Karpas-422 (cell line): ENCODE measurements at regions not wholly inside any gene's neighbourhood (a gene's known extent, or its start where the extent isn't known, plus 50 kb on each side); places are given as distances from the start of the nearest gene placed in this dataset.

Experiments used
- DNase-seq: peaks from one replicate; pipeline ENCODE4 v3.0.0-alpha.2; 2015
- H2AFZ ChIP-seq: fragments of 200-600 bp; sonication (generic); 2 replicates; pipeline ENCODE4 v1.6.1; 2014; ENCODE audit warnings: antibody characterized with exemption, low read length, mixed read lengths
- H3K27ac ChIP-seq: fragments of 200-600 bp; sonication (generic); 2 replicates; pipeline ENCODE4 v1.5.1; 2014; ENCODE audit warnings: mild to moderate bottlenecking, low read length, moderate library complexity
- H3K27me3 ChIP-seq: fragments of 200-600 bp; sonication (generic); 2 replicates; pipeline ENCODE4 v1.6.1; 2014; ENCODE audit warnings: low read length, mixed read lengths
- H3K36me3 ChIP-seq: fragments of 200-600 bp; sonication (generic); 2 replicates; pipeline ENCODE4 v1.6.1; 2014; ENCODE audit warnings: low read length, mixed read lengths; ENCODE audit not compliant: insufficient read depth
- H3K4me1 ChIP-seq: fragments of 200-600 bp; sonication (generic); 2 replicates; pipeline ENCODE4 v1.6.1; 2014; ENCODE audit warnings: mild to moderate bottlenecking, low read length, mixed read lengths
- H3K4me2 ChIP-seq: fragments of 200-600 bp; sonication (generic); 2 replicates; pipeline ENCODE4 v1.6.1; 2014; ENCODE audit warnings: low read length, low read depth, mild to moderate bottlenecking; ENCODE audit not compliant: poor library complexity, severe bottlenecking
- H3K4me3 ChIP-seq: fragments of 200-600 bp; sonication (generic); 2 replicates; pipeline ENCODE4 v1.5.1; 2014; ENCODE audit warnings: mild to moderate bottlenecking, antibody characterized with exemption, low read length, mixed read lengths
- H3K79me2 ChIP-seq: fragments of 200-600 bp; sonication (generic); 2 replicates; pipeline ENCODE4 v1.6.1; 2014; ENCODE audit warnings: mild to moderate bottlenecking, low read length, mixed read lengths
- H3K9ac ChIP-seq: fragments of 200-600 bp; sonication (generic); 2 replicates; pipeline ENCODE4 v1.6.0; 2014; ENCODE audit warnings: low read length
- H3K9me2 ChIP-seq: fragments of 200-600 bp; sonication (generic), shearing (Covaris generic); replicated peaks from 2 replicates; pipeline ENCODE4 v1.6.0; 2014; ENCODE audit warnings: mild to moderate bottlenecking, low read length, moderate library complexity; ENCODE audit not compliant: insufficient read depth
- H3K9me3 ChIP-seq: fragments of 300-700, 200-600 bp; sonication (generic); 2 replicates; pipeline ENCODE4 v1.6.1; 2014; ENCODE audit warnings: low read length, mixed read lengths
- H4K20me1 ChIP-seq: fragments of 200-600 bp; sonication (generic); 2 replicates; pipeline ENCODE4 v1.6.1; 2014; ENCODE audit warnings: mild to moderate bottlenecking, antibody characterized with exemption, low read length, low read depth; ENCODE audit not compliant: insufficient read depth

DNA sequence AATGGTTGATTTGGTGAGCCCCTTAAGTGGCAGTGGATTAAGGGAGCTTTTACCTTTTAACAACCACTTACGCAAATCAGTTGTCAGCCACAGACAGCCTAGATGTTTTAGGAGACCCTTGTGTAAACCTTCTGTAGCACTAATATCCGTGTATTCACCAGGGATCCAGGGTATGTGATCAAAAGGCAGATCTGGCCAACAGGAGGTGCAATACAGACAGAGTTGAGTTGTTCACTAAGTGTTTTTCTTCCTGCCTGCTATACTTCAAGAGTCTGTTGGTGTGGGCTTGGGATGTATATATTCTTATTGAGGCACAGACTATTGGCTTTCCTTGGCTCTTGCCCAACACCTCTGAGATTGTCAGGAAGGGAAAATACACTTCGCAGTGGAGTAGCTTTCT lies 175.1 kb downstream of the FAT3 start:
- Histone ChIP-seq H3K9ac (no peak overlapping the region), H3K27me3 (no peaks in the 10 kb centered on the region; the same call in 1 of the 2 replicates), H3K4me1 (no peaks in the 10 kb centered on the region), H3K9me2 (peaks cover 4% of the 10 kb centered on the region; the same call in 1 of the 2 replicates), H3K9me3 (no peaks in the 10 kb centered on the region), H4K20me1 (no peaks in the 10 kb centered on the region), H3K36me3 (no peaks in the 10 kb centered on the region), H3K79me2 (no peaks in the 10 kb centered on the region), H3K27ac (no peak overlapping the region), H2AFZ (no peak overlapping the region), H3K4me2 (no peak overlapping the region), H3K4me3 (no peak overlapping the region)
- no peak for DNase-seq

- no peak overlapping the region for H3K27ac ChIP-seq
- no peak for DNase-seq
These were observed 176.9 kb downstream of the FAT3 start for GRCh38 chr11:92401520-92401919.

GRCh38 chr11:92406472-92406871 lies 181.9 kb downstream of the FAT3 start:
- 0 out of 2 replicates have a peak, but pooled peaks cover 2% of the 10 kb centered on the region for H3K27me3 ChIP-seq
- no peaks in the 10 kb centered on the region for H3K9me3 ChIP-seq
- no peak overlapping the region for H2AFZ ChIP-seq
- H3K36me3 ChIP-seq: no peaks in the 10 kb centered on the region
- H3K4me2 ChIP-seq: no peak overlapping the region
- no peak overlapping the region for H3K9ac ChIP-seq
- no peaks in the 10 kb centered on the region for H3K4me1 ChIP-seq
- H3K9me2 ChIP-seq: no peaks in the 10 kb centered on the region; the same call in 1 of the 2 replicates
- DNase-seq: no peak
- H3K4me3 ChIP-seq: no peak overlapping the region
- H3K27ac ChIP-seq: no peak overlapping the region
- H3K79me2 ChIP-seq: no peaks in the 10 kb centered on the region
- H4K20me1 ChIP-seq: no peaks in the 10 kb centered on the region

More at GRCh38 chr11:92401520-92401919, 176.9 kb downstream of the FAT3 start:
- H3K9me2 ChIP-seq: peaks cover 4% of the 10 kb centered on the region; the same call in 1 of the 2 replicates
- no peaks in the 10 kb centered on the region for H4K20me1 ChIP-seq
- no peak overlapping the region for H2AFZ ChIP-seq
- H3K4me1 ChIP-seq: no peaks in the 10 kb centered on the region
- H3K79me2 ChIP-seq: no peaks in the 10 kb centered on the region
- H3K4me2 ChIP-seq: no peak overlapping the region
- H3K9ac ChIP-seq: no peak overlapping the region
- no peaks in the 10 kb centered on the region for H3K9me3 ChIP-seq
- no peaks in the 10 kb centered on the region for H3K27me3 ChIP-seq
- H3K36me3 ChIP-seq: no peaks in the 10 kb centered on the region
- H3K4me3 ChIP-seq: no peak overlapping the region

DNA sequence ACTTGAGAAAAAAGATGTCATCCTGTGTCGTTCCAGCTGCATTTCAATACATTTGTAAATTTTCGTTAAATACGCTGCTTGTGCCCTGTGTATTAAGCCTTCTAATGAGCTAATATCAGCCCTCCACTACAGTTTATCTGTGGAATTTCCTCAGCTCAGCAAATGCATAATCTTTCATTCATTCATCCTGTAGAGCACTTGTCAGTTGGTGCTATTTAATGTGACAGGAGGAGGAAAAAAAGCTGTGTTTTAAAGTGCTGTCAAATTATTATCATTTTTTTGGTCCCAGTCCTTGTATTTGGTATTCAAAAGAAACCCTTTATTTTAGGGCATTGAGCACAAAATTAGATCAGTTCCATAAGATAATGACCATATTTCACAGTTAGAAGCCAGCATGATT lies 184.7 kb downstream of the FAT3 start:
- Histone ChIP-seq H3K9me2 (no peaks in the 10 kb centered on the region; the same call in 1 of the 2 replicates), H3K9ac (no peak overlapping the region), H3K79me2 (no peaks in the 10 kb centered on the region), H3K27ac (no peak overlapping the region), H3K4me1 (no peaks in the 10 kb centered on the region), H3K9me3 (no peaks in the 10 kb centered on the region), H3K4me2 (no peak overlapping the region), H3K36me3 (no peaks in the 10 kb centered on the region), H2AFZ (no peak overlapping the region), H4K20me1 (no peaks in the 10 kb centered on the region), H3K27me3 (0 out of 2 replicates have a peak, but pooled peaks cover 2% of the 10 kb centered on the region), H3K4me3 (no peak overlapping the region)
- DNase-seq: no peak

- Histone ChIP-seq H3K27me3 (0 out of 2 replicates have a peak, but pooled peaks cover 2% of the 10 kb centered on the region), H3K4me1 (no peaks in the 10 kb centered on the region), H3K4me2 (no peak overlapping the region), H3K9ac (no peak overlapping the region), H3K9me3 (no peaks in the 10 kb centered on the region), H3K27ac (no peak overlapping the region), H4K20me1 (no peaks in the 10 kb centered on the region), H3K79me2 (no peaks in the 10 kb centered on the region), H2AFZ (no peak overlapping the region), H3K36me3 (no peaks in the 10 kb centered on the region), H3K9me2 (no peaks in the 10 kb centered on the region; the same call in 1 of the 2 replicates), H3K4me3 (no peak overlapping the region)
- no peak for DNase-seq
These were observed 185.3 kb downstream of the FAT3 start for GRCh38 chr11:92409956-92410355.

GRCh38 chr11:92410526-92410925 lies 185.9 kb downstream of the FAT3 start:
- Histone ChIP-seq H3K36me3 (no peaks in the 10 kb centered on the region), H3K79me2 (no peaks in the 10 kb centered on the region), H3K4me1 (no peaks in the 10 kb centered on the region), H4K20me1 (no peaks in the 10 kb centered on the region), H3K9me2 (no peaks in the 10 kb centered on the region; the same call in 1 of the 2 replicates), H3K9ac (no peak overlapping the region), H3K4me2 (no peak overlapping the region), H2AFZ (no peak overlapping the region), H3K27ac (no peak overlapping the region), H3K4me3 (no peak overlapping the region), H3K9me3 (0 out of 2 replicates have a peak, but pooled peaks cover 3% of the 10 kb centered on the region), H3K27me3 (0 out of 2 replicates have a peak, but pooled peaks cover 2% of the 10 kb centered on the region)
- no peak for DNase-seq

- no peak overlapping the region for H3K4me3 ChIP-seq
- H3K9ac ChIP-seq: no peak overlapping the region
- H4K20me1 ChIP-seq: no peaks in the 10 kb centered on the region
- H3K9me3 ChIP-seq: peaks cover 3% of the 10 kb centered on the region; the same call in 1 of the 2 replicates
- no peaks in the 10 kb centered on the region for H3K36me3 ChIP-seq
- H3K4me1 ChIP-seq: no peaks in the 10 kb centered on the region
- H3K27me3 ChIP-seq: 0 out of 2 replicates have a peak, but pooled peaks cover 2% of the 10 kb centered on the region
- H3K4me2 ChIP-seq: no peak overlapping the region
- no peak overlapping the region for H2AFZ ChIP-seq
- no peaks in the 10 kb centered on the region; the same call in 1 of the 2 replicates for H3K9me2 ChIP-seq
- no peak for DNase-seq
- no peaks in the 10 kb centered on the region for H3K79me2 ChIP-seq
- no peak overlapping the region for H3K27ac ChIP-seq
These were observed 186.8 kb downstream of the FAT3 start for GRCh38 chr11:92411431-92411830.

DNA sequence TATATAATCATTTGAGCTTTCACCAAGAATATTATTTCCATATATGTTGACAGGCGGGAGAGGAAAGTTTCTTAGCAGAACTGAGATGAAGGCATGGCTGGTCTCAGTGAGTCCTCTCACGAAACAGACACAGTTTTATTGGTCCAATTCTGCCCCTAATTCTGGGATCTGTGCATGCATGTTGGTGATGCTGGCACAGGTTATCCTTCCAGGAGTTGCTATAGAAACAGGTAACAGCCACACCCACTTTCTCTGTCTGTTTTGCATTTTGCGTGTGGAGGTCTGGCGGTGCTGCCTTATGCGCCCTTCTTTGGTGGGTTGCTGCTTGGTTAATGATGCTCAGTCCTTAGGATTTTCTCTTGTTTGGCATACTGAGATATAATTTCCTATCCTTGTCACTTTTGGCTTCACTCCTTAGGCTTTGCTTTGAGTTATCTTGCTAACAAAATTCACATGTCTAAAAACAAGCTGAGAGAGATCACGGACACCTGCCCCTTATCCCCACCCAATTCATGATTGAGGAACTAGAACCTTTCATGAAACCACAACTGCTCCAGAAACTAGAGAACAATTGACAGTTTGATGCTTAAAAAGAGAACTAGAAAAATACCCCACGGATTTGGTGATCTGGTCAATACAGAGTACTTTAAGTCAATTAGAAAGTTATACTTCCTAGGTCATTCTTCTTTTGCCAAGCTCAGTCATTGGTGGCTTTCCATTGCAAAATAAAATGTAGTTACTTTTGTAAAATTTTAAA lies 189.3 kb downstream of the FAT3 start:
- 0 out of 2 replicates have a peak, but pooled peaks cover 2% of the 10 kb centered on the region for H3K27me3 ChIP-seq

More for the DNA sequence above, 189.3 kb downstream of the FAT3 start:
- DNase-seq: no peak
- Histone ChIP-seq H3K4me2 (no peak overlapping the region), H3K4me3 (no peak overlapping the region), H3K4me1 (no peaks in the 10 kb centered on the region), H4K20me1 (no peaks in the 10 kb centered on the region), H2AFZ (no peak overlapping the region), H3K9me3 (peaks cover 3% of the 10 kb centered on the region; the same call in 1 of the 2 replicates), H3K27ac (no peak overlapping the region), H3K36me3 (no peaks in the 10 kb centered on the region), H3K9me2 (no peaks in the 10 kb centered on the region; the same call in 1 of the 2 replicates), H3K79me2 (no peaks in the 10 kb centered on the region), H3K9ac (no peak overlapping the region)
